ENCODE measurements at regions not wholly inside any gene's neighbourhood (a gene's known extent, or its start where the extent isn't known, plus 50 kb on each side); places are given as distances from the start of the nearest gene placed in this dataset.

GRCh38 chr12:94872971-94873733 is 130.3 kb downstream of the NDUFA12 start:
- TF ChIP-seq, protein P1, sequence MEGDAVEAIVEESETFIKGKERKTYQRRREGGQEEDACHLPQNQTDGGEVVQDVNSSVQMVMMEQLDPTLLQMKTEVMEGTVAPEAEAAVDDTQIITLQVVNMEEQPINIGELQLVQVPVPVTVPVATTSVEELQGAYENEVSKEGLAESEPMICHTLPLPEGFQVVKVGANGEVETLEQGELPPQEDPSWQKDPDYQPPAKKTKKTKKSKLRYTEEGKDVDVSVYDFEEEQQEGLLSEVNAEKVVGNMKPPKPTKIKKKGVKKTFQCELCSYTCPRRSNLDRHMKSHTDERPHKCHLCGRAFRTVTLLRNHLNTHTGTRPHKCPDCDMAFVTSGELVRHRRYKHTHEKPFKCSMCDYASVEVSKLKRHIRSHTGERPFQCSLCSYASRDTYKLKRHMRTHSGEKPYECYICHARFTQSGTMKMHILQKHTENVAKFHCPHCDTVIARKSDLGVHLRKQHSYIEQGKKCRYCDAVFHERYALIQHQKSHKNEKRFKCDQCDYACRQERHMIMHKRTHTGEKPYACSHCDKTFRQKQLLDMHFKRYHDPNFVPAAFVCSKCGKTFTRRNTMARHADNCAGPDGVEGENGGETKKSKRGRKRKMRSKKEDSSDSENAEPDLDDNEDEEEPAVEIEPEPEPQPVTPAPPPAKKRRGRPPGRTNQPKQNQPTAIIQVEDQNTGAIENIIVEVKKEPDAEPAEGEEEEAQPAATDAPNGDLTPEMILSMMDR (IDR thresholded peaks at IDR 0.05) = no peak
- TF ChIP-seq POLR2A (IDR thresholded peaks at IDR 0.05) = no peak

All from testis (tissue), 2 donors.